ENCODE measurements at regions not wholly inside any gene's neighbourhood (a gene's known extent, or its start where the extent isn't known, plus 50 kb on each side); places are given as distances from the start of the nearest gene placed in this dataset.

GRCh38 chr12:72173974-72174373 lies 98.2 kb upstream of the TRHDE start:
- no peaks in the 10 kb centered on the region for H3K4me1 ChIP-seq (ENCODE audit: control insufficient read depth, insufficient read depth, low read length)
- H3K9me3 ChIP-seq (replicated peaks; ENCODE audit: control insufficient read depth, insufficient read depth, low read length), result no peaks in the 10 kb centered on the region
- H3K9ac ChIP-seq (ENCODE audit: control insufficient read depth, insufficient read depth, low read length), result no peak overlapping the region
- TF ChIP-seq ZNF24 (IDR thresholded peaks at IDR 0.05) (no peak), SPI1 (IDR thresholded peaks at IDR 0.05; ENCODE audit: borderline replicate concordance, insufficient read depth, low read depth, low read length) (no peak), HDGF (IDR thresholded peaks at IDR 0.05) (no peak), STAT1 (conservative IDR thresholded peaks at IDR 0.05) (no peak), RELA (IDR thresholded peaks at IDR 0.05; ENCODE audit: borderline replicate concordance, partially characterized antibody) (no peak), SUPT20H (IDR thresholded peaks at IDR 0.05; ENCODE audit: borderline replicate concordance, control insufficient read depth, low read depth, low read length) (no peak), E2F4 (IDR thresholded peaks at IDR 0.05; ENCODE audit: low read depth, low read length) (no peak), BRCA1 (IDR thresholded peaks at IDR 0.05; ENCODE audit: low read depth, low read length) (no peak), WRNIP1 (IDR thresholded peaks at IDR 0.05; ENCODE audit: borderline replicate concordance, low read depth, low read length) (no peak), GABPA (IDR thresholded peaks at IDR 0.05; ENCODE audit: low read depth) (no peak), CHD1 (IDR thresholded peaks at IDR 0.05; ENCODE audit: low read depth, low read length) (no peak), MXI1 (IDR thresholded peaks at IDR 0.05; ENCODE audit: low read depth, low read length) (no peak)
- TF ChIP-seq, protein P1, sequence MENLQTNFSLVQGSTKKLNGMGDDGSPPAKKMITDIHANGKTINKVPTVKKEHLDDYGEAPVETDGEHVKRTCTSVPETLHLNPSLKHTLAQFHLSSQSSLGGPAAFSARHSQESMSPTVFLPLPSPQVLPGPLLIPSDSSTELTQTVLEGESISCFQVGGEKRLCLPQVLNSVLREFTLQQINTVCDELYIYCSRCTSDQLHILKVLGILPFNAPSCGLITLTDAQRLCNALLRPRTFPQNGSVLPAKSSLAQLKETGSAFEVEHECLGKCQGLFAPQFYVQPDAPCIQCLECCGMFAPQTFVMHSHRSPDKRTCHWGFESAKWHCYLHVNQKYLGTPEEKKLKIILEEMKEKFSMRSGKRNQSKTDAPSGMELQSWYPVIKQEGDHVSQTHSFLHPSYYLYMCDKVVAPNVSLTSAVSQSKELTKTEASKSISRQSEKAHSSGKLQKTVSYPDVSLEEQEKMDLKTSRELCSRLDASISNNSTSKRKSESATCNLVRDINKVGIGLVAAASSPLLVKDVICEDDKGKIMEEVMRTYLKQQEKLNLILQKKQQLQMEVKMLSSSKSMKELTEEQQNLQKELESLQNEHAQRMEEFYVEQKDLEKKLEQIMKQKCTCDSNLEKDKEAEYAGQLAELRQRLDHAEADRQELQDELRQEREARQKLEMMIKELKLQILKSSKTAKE (IDR thresholded peaks at IDR 0.05; ENCODE audit: low read depth, poor library complexity, severe bottlenecking), result no peak
- in situ Hi-C loops (cut with MboI), result no loop called here
- H3K27ac ChIP-seq (ENCODE audit: control insufficient read depth, insufficient read depth), result no peak overlapping the region
- no peak for ATAC-seq
- H3K27me3 ChIP-seq (replicated peaks in 1 of 2; ENCODE audit: control insufficient read depth in 2 of 2, insufficient read depth in 2 of 2, low read length in 1 of 2), result no peaks in the 10 kb centered on the region
- intact Hi-C loops (cut with micrococcal nuclease; ENCODE audit: unreplicated experiment), result no loop called here
- no peaks in the 10 kb centered on the region for H3K79me2 ChIP-seq (ENCODE audit: control insufficient read depth, insufficient read depth, low read length)
- H3K4me2 ChIP-seq (ENCODE audit: control insufficient read depth, insufficient read depth), result no peak overlapping the region
- ChIA-PET SMC1A (ENCODE audit: uncharacterized antibody, unreplicated experiment) (no interaction called here), POLR2A (no interaction called here), CTCF (no interaction called here), RAD21 (ENCODE audit: unreplicated experiment) (no interaction called here)
- no peak overlapping the region for H3K4me3 ChIP-seq
- H3K36me3 ChIP-seq (ENCODE audit: control insufficient read depth in 2 of 2, insufficient read depth in 2 of 2, low read length in 1 of 2), result no peaks in the 10 kb centered on the region
- H2AFZ ChIP-seq (ENCODE audit: control insufficient read depth, low read depth, low read length), result no peak overlapping the region
- WGBS (ENCODE audit: insufficient coverage, insufficient replicate concordance, low lambda C conversion rate, missing lambda C conversion rate), result 24% methylated on average over 4 of the region's 4 CpGs
- DNase-seq (ENCODE audit: low read depth, low spot score), result no peak
- BruUV-seq (replicated peaks), result no TSS peak
- FAIRE-seq, result no peak
- no peaks in the 10 kb centered on the region for H4K20me1 ChIP-seq (ENCODE audit: control insufficient read depth, insufficient read depth)

Measured in GM12878 (cell line).